HepG2 (cell line): ENCODE measurements at regions not wholly inside any gene's neighbourhood (a gene's known extent, or its start where the extent isn't known, plus 50 kb on each side); places are given as distances from the start of the nearest gene placed in this dataset.
"Not testable (repeated sequence)": the region's sequence is repeated elsewhere in the genome, so short reads cannot be mapped to it uniquely, and the experiment has no call there.

Experiments used
- ATAC-seq: fragments of 200-7000 bp; cut with Tn5 transposase; 3 replicates; pipeline ENCODE4 v1.9.1; 2020; ENCODE audit warnings: mild to moderate bottlenecking, moderate library complexity
- BruUV-seq: library from RNA; stranded (reverse); fragments of 400-500 nt; replicated peaks from 2 replicates; lab custom pipeline; 2021; lab: Mats Ljungman, UMichigan
- CTCF ChIA-PET: fragments of 300-600 bp; formaldehyde crosslinking; extraction: SDS; loops from one replicate; lab custom pipeline; 2021; ENCODE audit warnings: low total read pairs, inconsistent platforms, low intra/inter-chr PET ratio; lab: Yijun Ruan, JAX
- POLR2A ChIA-PET: fragments of 350-600 bp; sonication (Branson Sonifier 250); formaldehyde crosslinking; loops from one replicate; lab custom pipeline; 2020; ENCODE audit warnings: antibody characterized with exemption, inconsistent platforms; lab: Yijun Ruan, JAX
- DNase-seq: peaks from one replicate; pipeline ENCODE4 v3.0.0-alpha.2; 2015; ENCODE audit warnings: low spot score
- FAIRE-seq: peaks from 3 replicates; lab custom pipeline; 2011; peaks lifted over from hg19 to GRCh38; lab: Jason Lieb, UNC
- H2AFZ ChIP-seq: one replicate; pipeline ENCODE4 v1.6.1; 2011; ENCODE audit warnings: low read length, inconsistent platforms
- H3K27ac ChIP-seq: fragments of 300-600 bp; 3 replicates; pipeline ENCODE4 v1.8.0; 2011; ENCODE audit warnings: mixed run types, mild to moderate bottlenecking, mixed read lengths, low read length, inconsistent platforms; ENCODE audit not compliant: insufficient read depth; ENCODE audit errors: extremely low read length
- H3K27me3 ChIP-seq, 2 experiments: fragments of 200-600 bp in 1 of 2; 2 replicates in 1 of 2; 3 replicates in 1 of 2; pipeline versions ENCODE4 v1.6.0 to v1.8.0; 2011; ENCODE audit warnings: low read length in 2 of 2, mild to moderate bottlenecking in 2 of 2, moderate library complexity in 2 of 2, inconsistent platforms in 1 of 2; ENCODE audit not compliant: insufficient read depth in 2 of 2, control insufficient read depth in 1 of 2
- H3K36me3 ChIP-seq, 2 experiments: fragments of 200-600 bp in 1 of 2; replicated peaks in 1 of 2; 2 replicates in 1 of 2; 3 replicates in 1 of 2; pipeline versions ENCODE4 v1.5.1 to v1.8.0; 2011; ENCODE audit warnings: low read length in 2 of 2, inconsistent platforms in 1 of 2; ENCODE audit not compliant: insufficient read depth in 2 of 2, control insufficient read depth in 1 of 2
- H3K4me1 ChIP-seq: 2 replicates; pipeline ENCODE4 v1.5.1; 2012; ENCODE audit warnings: low read length, inconsistent platforms; ENCODE audit not compliant: insufficient read depth
- H3K4me2 ChIP-seq: 2 replicates; pipeline ENCODE4 v1.6.0; 2011; ENCODE audit warnings: low read depth, low read length, inconsistent platforms
- H3K4me3 ChIP-seq, 3 experiments: fragments of 200-600 bp in 1 of 3; sonication (generic), shearing (Covaris generic) in 1 of 3; replicated peaks in 1 of 3; 2 replicates each; pipeline ENCODE4 v1.5.1; 2011 to 2016; ENCODE audit warnings: low read length in 3 of 3, inconsistent platforms in 2 of 3, low read depth in 2 of 3, mild to moderate bottlenecking in 2 of 3, control low read depth in 1 of 3, mixed read lengths in 1 of 3; ENCODE audit not compliant: insufficient read depth in 1 of 3
- H3K79me2 ChIP-seq: one replicate; pipeline ENCODE4 v1.6.1; 2011; ENCODE audit warnings: low read length, inconsistent platforms; ENCODE audit not compliant: insufficient read depth
- H3K9ac ChIP-seq: 2 replicates; pipeline ENCODE4 v1.6.0; 2011; ENCODE audit warnings: mild to moderate bottlenecking, low read depth, low read length, inconsistent platforms; ENCODE audit not compliant: insufficient read depth
- H3K9me3 ChIP-seq: 2 replicates; pipeline ENCODE4 v1.5.1; 2012; ENCODE audit warnings: mild to moderate bottlenecking, low read length
- H4K20me1 ChIP-seq: 2 replicates; pipeline ENCODE4 v1.6.0; 2011; ENCODE audit warnings: inconsistent platforms, mild to moderate bottlenecking, low read length, moderate library complexity; ENCODE audit not compliant: insufficient read depth
- CEBPB ChIP-seq: IDR thresholded peaks from 2 replicates; pipeline ENCODE4 v1.6.1; 2011; ENCODE audit warnings: low read depth, low read length, improper control_type of control experiment, borderline replicate concordance
- JUN ChIP-seq: sonication (generic); formaldehyde crosslinking; IDR thresholded peaks from 2 replicates; pipeline ENCODE4 v1.4.0; 2020; ENCODE audit warnings: mild to moderate bottlenecking, missing genetic modification reagents
- MAFF ChIP-seq: IDR thresholded peaks from 2 replicates; pipeline ENCODE4 v1.6.1; 2011; ENCODE audit warnings: low read depth, low read length, improper control_type of control experiment
- MAFK ChIP-seq, 2 experiments: IDR thresholded peaks in 1 of 2; conservative IDR thresholded peaks in 1 of 2; 2 replicates each; pipeline ENCODE4 v1.6.1; 2011; ENCODE audit warnings: improper control_type of control experiment in 2 of 2, low read length in 2 of 2
- TRIM22 ChIP-seq: fragments of 450-650 bp; IDR thresholded peaks from 2 replicates; pipeline ENCODE4 v1.6.1; 2017
- WGBS: methylation state at CpG from one replicate; pipeline ENCODE4 v1.1.6; 2017; ENCODE audit warnings: low lambda C conversion rate; 5-methylcytosine and 5-hydroxymethylcytosine counted together
- in situ Hi-C: cut with HindIII; loops from 2 replicates; pipeline ENCODE4 v1.10.0; 2017; ENCODE audit warnings: low pct_unique_long_range_greater_than_20kb; ENCODE audit not compliant: extremely low pct_ligation_motif_present
- intact Hi-C: fragments of 100-400 bp; cut with micrococcal nuclease; formaldehyde crosslinking; loops from one replicate; pipeline ENCODE4 v1.10.0; 2022; ENCODE audit not compliant: unreplicated experiment
- TF ChIP-seq, protein P1 (sequence below): IDR thresholded peaks from 2 replicates; pipeline ENCODE4 v1.6.1; 2016; ENCODE audit warnings: mild to moderate bottlenecking, missing biosample characterization, missing genetic modification reagents

DNA sequence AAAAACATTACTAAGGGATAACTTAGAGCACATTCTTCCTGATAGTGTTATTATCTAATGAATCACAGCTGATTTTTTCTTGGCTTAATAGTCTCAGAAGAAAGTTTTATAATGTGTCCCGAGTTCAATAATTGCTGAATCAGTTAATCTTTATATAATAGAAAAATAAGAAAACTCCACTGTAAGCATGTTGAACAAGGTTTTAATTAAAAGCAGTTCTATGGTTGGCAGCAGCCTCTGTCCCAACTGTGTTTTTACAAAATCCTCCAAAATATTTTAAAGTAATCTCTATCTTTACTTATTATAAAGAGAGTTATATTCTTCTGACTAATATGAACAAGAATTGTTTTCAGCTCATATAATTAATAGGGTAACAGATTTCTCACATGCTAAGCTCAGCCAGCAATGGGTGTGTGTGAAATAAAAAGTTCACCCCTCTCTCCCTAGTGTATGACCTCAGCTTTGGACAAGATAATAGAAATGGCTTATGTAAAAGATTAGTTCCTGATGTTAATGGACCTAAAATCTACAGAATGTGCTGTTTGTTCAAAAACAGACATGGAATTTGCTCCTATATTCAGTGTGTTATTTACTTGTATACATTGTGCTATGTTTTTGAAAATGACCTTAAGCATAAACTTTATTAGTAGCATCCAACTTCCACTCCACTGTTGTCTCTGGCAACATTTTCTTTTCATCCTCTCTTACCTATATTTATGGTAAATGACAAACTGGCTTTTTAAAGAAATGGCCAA, 67.1 kb upstream of the DCN start (continued):
- TF ChIP-seq, protein P1, sequence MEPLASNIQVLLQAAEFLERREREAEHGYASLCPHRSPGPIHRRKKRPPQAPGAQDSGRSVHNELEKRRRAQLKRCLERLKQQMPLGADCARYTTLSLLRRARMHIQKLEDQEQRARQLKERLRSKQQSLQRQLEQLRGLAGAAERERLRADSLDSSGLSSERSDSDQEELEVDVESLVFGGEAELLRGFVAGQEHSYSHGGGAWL (CRISPR knock-in tag) = no peak
- TF ChIP-seq TRIM22 = no peak
- no peak for TF ChIP-seq JUN
- TF ChIP-seq MAFF = peak; percentile 40; the same call in 1 of the 2 replicates
- TF ChIP-seq MAFK (conservative IDR thresholded peaks at IDR 0.05 in 1 of 2, IDR thresholded peaks at IDR 0.05 in 1 of 2; ENCODE audit: low read length in 2 of 2) = peak; percentile 46 to 73

DNA sequence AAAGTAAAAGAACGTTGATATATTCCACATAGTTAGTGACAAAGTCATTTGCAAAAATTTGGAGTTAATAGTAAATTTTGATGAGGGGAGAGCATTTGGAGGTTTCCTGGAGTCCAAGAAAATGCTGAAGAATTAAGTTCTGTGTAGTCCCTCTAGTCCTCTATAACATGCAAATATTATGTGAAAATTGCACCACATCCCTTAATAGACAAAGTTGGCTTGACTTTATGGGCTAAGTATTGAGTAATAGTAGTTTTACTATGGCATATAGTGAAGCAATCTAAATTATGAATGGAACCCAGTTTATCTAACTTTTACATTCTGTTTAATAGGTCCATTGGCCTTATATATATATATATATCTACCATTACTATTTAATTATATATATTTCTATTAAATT, 66.4 kb upstream of the DCN start:
- Histone ChIP-seq H3K4me3 (no peak overlapping the region), H3K27me3 (no peaks in the 10 kb centered on the region), H2AFZ (no peak overlapping the region), H4K20me1 (no peaks in the 10 kb centered on the region), H3K9ac (no peak overlapping the region), H3K27ac (no peak overlapping the region), H3K36me3 (no peaks in the 10 kb centered on the region), H3K79me2 (no peaks in the 10 kb centered on the region), H3K4me1 (no peaks in the 10 kb centered on the region), H3K9me3 (no peaks in the 10 kb centered on the region), H3K4me2 (no peak overlapping the region)
- no peak for TF ChIP-seq TRIM22
- peak; percentile 34; the same call in 1 of the 2 replicates for TF ChIP-seq CEBPB
- no peak for ATAC-seq
- FAIRE-seq = no peak
- CTCF ChIA-PET = no interaction called here
- no peak for DNase-seq
- WGBS = 2% methylated on average over 1 of the region's 1 CpG
- in situ Hi-C loops (no loop called here), intact Hi-C loops (no loop called here)
- POLR2A ChIA-PET = no interaction called here
- no TSS peak for BruUV-seq

DNA sequence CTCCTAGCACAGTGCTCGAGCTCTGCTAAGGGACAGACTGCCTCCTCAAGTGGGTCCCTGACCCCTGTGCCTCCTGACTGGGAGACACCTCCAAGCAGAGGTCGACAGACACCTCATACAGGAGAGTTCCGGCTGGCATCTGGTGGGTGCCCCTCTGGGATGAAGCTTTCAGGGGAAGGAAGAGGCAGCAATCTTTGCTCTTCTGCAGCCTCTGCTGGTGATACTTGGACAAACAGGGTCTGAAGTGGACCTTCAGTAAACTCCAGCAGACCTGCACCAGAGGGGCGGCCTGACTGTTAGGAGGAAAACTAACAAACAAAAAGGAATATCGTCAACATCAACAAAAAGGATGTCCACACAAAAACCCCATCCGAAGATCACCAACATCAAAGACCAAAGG, 60.6 kb upstream of the DCN start:
- FAIRE-seq, H3K9me3 ChIP-seq, H3K27me3 ChIP-seq, H2AFZ ChIP-seq, H3K4me1 ChIP-seq, H3K27ac ChIP-seq, DNase-seq, ATAC-seq, in situ Hi-C loops, H3K79me2 ChIP-seq, H3K36me3 ChIP-seq, H3K4me3 ChIP-seq, CTCF ChIA-PET, H3K4me2 ChIP-seq, H3K9ac ChIP-seq, H4K20me1 ChIP-seq, POLR2A ChIA-PET, BruUV-seq, intact Hi-C loops: not testable (repeated sequence)
- 4% methylated on average over 6 of the region's 6 CpGs for WGBS
